22Rv1 (cell line): ENCODE measurements at regions not wholly inside any gene's neighbourhood (a gene's known extent, or its start where the extent isn't known, plus 50 kb on each side); places are given as distances from the start of the nearest gene placed in this dataset.

ENCODE experiments used
- H3K27ac ChIP-seq: fragments of 450-650 bp; 2 replicates; pipeline ENCODE4 v1.5.1; 2017
- ZFX ChIP-seq: fragments of 450-650 bp; IDR thresholded peaks from 2 replicates; pipeline ENCODE4 v1.6.1; 2017; ENCODE audit warnings: antibody characterized with exemption, borderline replicate concordance
- TF ChIP-seq, protein P1 (sequence below): fragments of 450-650 bp; IDR thresholded peaks from 2 replicates; pipeline ENCODE4 v1.5.1; 2017; ENCODE audit warnings: mild to moderate bottlenecking

- TF ChIP-seq, protein P1, sequence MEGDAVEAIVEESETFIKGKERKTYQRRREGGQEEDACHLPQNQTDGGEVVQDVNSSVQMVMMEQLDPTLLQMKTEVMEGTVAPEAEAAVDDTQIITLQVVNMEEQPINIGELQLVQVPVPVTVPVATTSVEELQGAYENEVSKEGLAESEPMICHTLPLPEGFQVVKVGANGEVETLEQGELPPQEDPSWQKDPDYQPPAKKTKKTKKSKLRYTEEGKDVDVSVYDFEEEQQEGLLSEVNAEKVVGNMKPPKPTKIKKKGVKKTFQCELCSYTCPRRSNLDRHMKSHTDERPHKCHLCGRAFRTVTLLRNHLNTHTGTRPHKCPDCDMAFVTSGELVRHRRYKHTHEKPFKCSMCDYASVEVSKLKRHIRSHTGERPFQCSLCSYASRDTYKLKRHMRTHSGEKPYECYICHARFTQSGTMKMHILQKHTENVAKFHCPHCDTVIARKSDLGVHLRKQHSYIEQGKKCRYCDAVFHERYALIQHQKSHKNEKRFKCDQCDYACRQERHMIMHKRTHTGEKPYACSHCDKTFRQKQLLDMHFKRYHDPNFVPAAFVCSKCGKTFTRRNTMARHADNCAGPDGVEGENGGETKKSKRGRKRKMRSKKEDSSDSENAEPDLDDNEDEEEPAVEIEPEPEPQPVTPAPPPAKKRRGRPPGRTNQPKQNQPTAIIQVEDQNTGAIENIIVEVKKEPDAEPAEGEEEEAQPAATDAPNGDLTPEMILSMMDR, result no peak
- TF ChIP-seq ZFX, result no peak
- H3K27ac ChIP-seq, result no peak overlapping the region
Observed at GRCh38 chr7:54476609-54477008, 65.6 kb upstream of the VSTM2A start.

DNA sequence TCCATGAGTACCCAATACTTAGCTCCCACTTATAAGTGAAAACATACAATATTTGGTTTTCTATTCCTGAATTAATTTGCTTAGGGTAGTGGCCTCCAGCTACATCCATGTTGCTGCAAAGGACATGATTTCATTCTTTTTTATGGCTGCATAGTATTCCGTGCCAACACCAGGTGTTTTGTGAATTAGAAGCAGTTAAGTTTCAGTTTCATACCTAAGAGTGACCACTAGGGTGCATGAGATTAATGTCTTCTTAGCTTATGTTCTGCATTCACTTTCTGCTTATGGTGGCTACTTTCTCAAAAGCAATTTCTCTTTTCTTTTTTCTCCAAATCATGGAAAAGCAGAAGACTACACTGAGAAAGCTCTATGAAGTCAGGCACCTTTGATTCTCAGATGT lies 65.1 kb upstream of the VSTM2A start:
- no peak overlapping the region for H3K27ac ChIP-seq
- TF ChIP-seq, protein P1, result peak; percentile 42
- no peak for TF ChIP-seq ZFX

DNA sequence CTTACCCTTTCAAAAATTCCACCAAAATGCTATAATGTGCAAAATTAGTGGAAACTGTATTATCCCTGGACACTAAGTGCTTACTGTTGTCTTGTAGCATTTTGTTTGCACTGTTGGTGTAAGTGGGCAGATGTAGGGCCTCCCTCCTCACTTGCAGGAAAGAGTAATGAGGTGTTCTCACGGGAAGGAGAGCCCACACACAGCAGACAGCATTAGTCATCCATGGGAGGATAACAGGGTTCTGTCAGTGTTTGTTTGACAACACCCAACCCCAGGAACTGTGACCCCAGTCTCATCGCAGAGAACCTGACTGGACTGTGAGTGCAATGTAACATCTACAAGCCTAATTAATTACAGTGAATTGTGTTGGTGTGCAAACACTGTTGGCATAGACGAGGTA lies 58.7 kb upstream of the VSTM2A start:
- H3K27ac ChIP-seq, result no peak overlapping the region
- TF ChIP-seq ZFX, result no peak
- TF ChIP-seq, protein P1, result no peak

GRCh38 chr7:54485044-54485443 lies 57.1 kb upstream of the VSTM2A start:
- TF ChIP-seq, protein P1, result no peak
- no peak overlapping the region for H3K27ac ChIP-seq
